Cardiac septum (tissue), 1 donor: ENCODE measurements at regions not wholly inside any gene's neighbourhood (a gene's known extent, or its start where the extent isn't known, plus 50 kb on each side); places are given as distances from the start of the nearest gene placed in this dataset.
"Not testable (repeated sequence)": the region's sequence is repeated elsewhere in the genome, so short reads cannot be mapped to it uniquely, and the experiment has no call there.

Experiments
- DNase-seq: peaks from one replicate; pipeline ENCODE4 v3.0.0-alpha.2; 2020; ENCODE audit warnings: low spot score
- intact Hi-C: fragments of 100-400 bp; cut with DNase I; formaldehyde crosslinking; loops from one replicate; pipeline ENCODE4 v1.14.0; 2022
- donor health status: DM: no; HTN: no; CAD: no.

- no peak for DNase-seq
- intact Hi-C loops = no loop called here
Measured at GRCh38 chr4:170538821-170539473, 449.2 kb upstream of the AADAT start.

GRCh38 chr4:170529748-170530722, 440.3 kb upstream of the AADAT start:
- intact Hi-C loops = no loop called here

GRCh38 chr4:170526471-170526870, 436.7 kb upstream of the AADAT start:
- intact Hi-C loops = no loop called here
- DNase-seq = no peak

More at GRCh38 chr4:170529748-170530722, 440.3 kb upstream of the AADAT start:
- no peak for DNase-seq

- no peak for DNase-seq
- intact Hi-C loops = no loop called here
Measured at GRCh38 chr4:170522427-170522970, 432.7 kb upstream of the AADAT start.

GRCh38 chr4:170497689-170498088, 407.9 kb upstream of the AADAT start:
- intact Hi-C loops = no loop called here
- no peak for DNase-seq

- DNase-seq = no peak
- intact Hi-C loops = no loop called here
Measured at GRCh38 chr4:170497112-170497511, 407.4 kb upstream of the AADAT start.

GRCh38 chr4:170491981-170492380, 402.2 kb upstream of the AADAT start:
- no peak for DNase-seq

GRCh38 chr4:170476351-170476750, 386.6 kb upstream of the AADAT start:
- DNase-seq = no peak
- intact Hi-C loops = no loop called here

More at GRCh38 chr4:170491981-170492380, 402.2 kb upstream of the AADAT start:
- intact Hi-C loops = no loop called here

- intact Hi-C loops = no loop called here
Measured at GRCh38 chr4:170465429-170465828, 375.7 kb upstream of the AADAT start.

GRCh38 chr4:170464614-170465197, 374.9 kb upstream of the AADAT start:
- intact Hi-C loops = no loop called here
- no peak for DNase-seq

More at GRCh38 chr4:170465429-170465828, 375.7 kb upstream of the AADAT start:
- no peak for DNase-seq

- intact Hi-C loops = no loop called here
- DNase-seq = no peak
Measured at GRCh38 chr4:170446782-170447181, 357.0 kb upstream of the AADAT start.

- DNase-seq, intact Hi-C loops: not testable (repeated sequence)
Measured at GRCh38 chr4:170441146-170441545, 351.4 kb upstream of the AADAT start.

GRCh38 chr4:170428929-170429328, 339.2 kb upstream of the AADAT start:
- DNase-seq = no peak

GRCh38 chr4:170425521-170426143, 335.9 kb upstream of the AADAT start:
- intact Hi-C loops = no loop called here
- no peak for DNase-seq

More at GRCh38 chr4:170428929-170429328, 339.2 kb upstream of the AADAT start:
- intact Hi-C loops = no loop called here

GRCh38 chr4:170425040-170425439, 335.3 kb upstream of the AADAT start:
- DNase-seq = no peak
- intact Hi-C loops = no loop called here

GRCh38 chr4:170423137-170423536, 333.4 kb upstream of the AADAT start:
- DNase-seq = no peak
- intact Hi-C loops = no loop called here

GRCh38 chr4:170420255-170420693, 330.5 kb upstream of the AADAT start:
- intact Hi-C loops = no loop called here
- no peak for DNase-seq

- intact Hi-C loops = no loop called here
- DNase-seq = no peak
Measured at GRCh38 chr4:170414961-170415360, 325.2 kb upstream of the AADAT start.

GRCh38 chr4:170414360-170414759, 324.6 kb upstream of the AADAT start:
- intact Hi-C loops = no loop called here
- DNase-seq = no peak

GRCh38 chr4:170413951-170414350, 324.2 kb upstream of the AADAT start:
- intact Hi-C loops = no loop called here

More at GRCh38 chr4:170413951-170414350, 324.2 kb upstream of the AADAT start:
- no peak for DNase-seq
